ENCODE measurements at regions not wholly inside any gene's neighbourhood (a gene's known extent, or its start where the extent isn't known, plus 50 kb on each side); places are given as distances from the start of the nearest gene placed in this dataset.

GRCh38 chrX:97968376-97969163, 1084.9 kb downstream of the RPA4 start:
- DNase-seq (ENCODE audit: low spot score in 2 of 2, unreplicated experiment in 2 of 2): no peak
- peaks cover 34% of the 10 kb centered on the region for H3K4me1 Mint-ChIP-seq
- H3K27ac Mint-ChIP-seq: no peak overlapping the region
- TF ChIP-seq CTCF (IDR thresholded peaks at IDR 0.05; ENCODE audit: unreplicated experiment): no peak
- peaks cover 7% of the 10 kb centered on the region for H3K36me3 Mint-ChIP-seq
- no peak overlapping the region for H3K4me3 Mint-ChIP-seq
- H3K9me3 Mint-ChIP-seq: peaks cover 22% of the 10 kb centered on the region
- H3K27me3 Mint-ChIP-seq (ENCODE audit: low read depth): no peaks in the 10 kb centered on the region

GRCh38 chrX:97984641-97985040, 1100.9 kb downstream of the RPA4 start:
- Mint-ChIP-seq H3K27ac (no peak overlapping the region), H3K36me3 (no peaks in the 10 kb centered on the region), H3K27me3 (ENCODE audit: low read depth) (no peaks in the 10 kb centered on the region), H3K4me1 (peaks cover 18% of the 10 kb centered on the region), H3K9me3 (no peaks in the 10 kb centered on the region), H3K4me3 (no peak overlapping the region)
- no peak for TF ChIP-seq CTCF (IDR thresholded peaks at IDR 0.05; ENCODE audit: unreplicated experiment)
- DNase-seq (ENCODE audit: low spot score in 2 of 2, unreplicated experiment in 2 of 2): no peak

GRCh38 chrX:97985096-97985495, 1101.4 kb downstream of the RPA4 start:
- TF ChIP-seq CTCF (IDR thresholded peaks at IDR 0.05; ENCODE audit: unreplicated experiment): no peak

GRCh38 chrX:97987979-97988378, 1104.3 kb downstream of the RPA4 start:
- Mint-ChIP-seq H3K4me3 (no peak overlapping the region), H3K4me1 (peaks cover 18% of the 10 kb centered on the region), H3K9me3 (peaks cover 15% of the 10 kb centered on the region), H3K36me3 (peaks cover 4% of the 10 kb centered on the region), H3K27ac (no peak overlapping the region), H3K27me3 (ENCODE audit: low read depth) (no peaks in the 10 kb centered on the region)
- TF ChIP-seq CTCF (IDR thresholded peaks at IDR 0.05; ENCODE audit: unreplicated experiment): no peak
- DNase-seq (ENCODE audit: low spot score in 2 of 2, unreplicated experiment in 2 of 2): no peak

More at GRCh38 chrX:97985096-97985495, 1101.4 kb downstream of the RPA4 start:
- Mint-ChIP-seq H3K4me3 (no peak overlapping the region), H3K4me1 (peaks cover 18% of the 10 kb centered on the region), H3K9me3 (peaks cover under 1% of the 10 kb centered on the region), H3K36me3 (no peaks in the 10 kb centered on the region), H3K27ac (no peak overlapping the region), H3K27me3 (ENCODE audit: low read depth) (no peaks in the 10 kb centered on the region)
- no peak for DNase-seq (ENCODE audit: low spot score in 2 of 2, unreplicated experiment in 2 of 2)

GRCh38 chrX:97995834-97996233, 1112.1 kb downstream of the RPA4 start:
- no peaks in the 10 kb centered on the region for H3K27me3 Mint-ChIP-seq (ENCODE audit: low read depth)
- H3K4me3 Mint-ChIP-seq: no peak overlapping the region
- peaks cover 30% of the 10 kb centered on the region for H3K9me3 Mint-ChIP-seq
- no peak for TF ChIP-seq CTCF (IDR thresholded peaks at IDR 0.05; ENCODE audit: unreplicated experiment)
- peaks cover 4% of the 10 kb centered on the region for H3K36me3 Mint-ChIP-seq
- no peak overlapping the region for H3K27ac Mint-ChIP-seq
- DNase-seq (ENCODE audit: low spot score in 2 of 2, unreplicated experiment in 2 of 2): no peak
- H3K4me1 Mint-ChIP-seq: no peaks in the 10 kb centered on the region

Data from mesothelial cell of epicardium (in vitro differentiated cells).